GM12878 (cell line): ENCODE measurements at regions not wholly inside any gene's neighbourhood (a gene's known extent, or its start where the extent isn't known, plus 50 kb on each side); places are given as distances from the start of the nearest gene placed in this dataset.

Experiments used
- ATAC-seq: fragments of 200-7000 bp; cut with Tn5 transposase; 3 replicates; pipeline ENCODE4 v1.9.1; 2020; ENCODE audit warnings: mild to moderate bottlenecking, moderate library complexity
- BruUV-seq: library from RNA; stranded (reverse); fragments of 400-500 nt; replicated peaks from 2 replicates; lab custom pipeline; 2021; lab: Mats Ljungman, UMichigan
- CTCF ChIA-PET: fragments of 300-600 bp; sonication (Branson Sonifier 250); formaldehyde crosslinking; extraction: SDS; loops from one replicate; lab custom pipeline; 2021; ENCODE audit warnings: inconsistent platforms; lab: Yijun Ruan, JAX
- POLR2A ChIA-PET: fragments of 350-600 bp; formaldehyde crosslinking; extraction: SDS; loops from one replicate; lab custom pipeline; 2021; ENCODE audit warnings: inconsistent platforms; lab: Charles Lee
- RAD21 ChIA-PET: fragments of 300-600 bp; sonication (Branson Sonifier 250); formaldehyde crosslinking; loops from one replicate; lab custom pipeline; 2023; ENCODE audit warnings: antibody characterized with exemption; ENCODE audit not compliant: unreplicated experiment; lab: Charles Lee
- SMC1A ChIA-PET: fragments of 300-600 bp; sonication (Branson Sonifier 250); formaldehyde crosslinking; loops from one replicate; lab custom pipeline; 2023; ENCODE audit not compliant: unreplicated experiment, uncharacterized antibody; lab: Charles Lee
- DNase-seq: peaks from one replicate; pipeline ENCODE4 v3.0.0-alpha.2; 2011; ENCODE audit warnings: low read depth, low spot score
- FAIRE-seq: peaks from 3 replicates; lab custom pipeline; 2011; peaks lifted over from hg19 to GRCh38; lab: Jason Lieb, UNC
- H2AFZ ChIP-seq: 2 replicates; pipeline ENCODE4 v1.6.0; 2011; ENCODE audit warnings: low read depth, low read length, control low read depth; ENCODE audit not compliant: control insufficient read depth
- H3K27ac ChIP-seq: 2 replicates; pipeline ENCODE4 v1.5.1; 2011; ENCODE audit warnings: control low read depth; ENCODE audit not compliant: control insufficient read depth, insufficient read depth
- H3K27me3 ChIP-seq, 2 experiments: replicated peaks in 1 of 2; 2 replicates each; pipeline versions ENCODE4 v1.6.0 to v1.6.1; 2011; ENCODE audit warnings: low read length in 1 of 2; ENCODE audit not compliant: control insufficient read depth in 2 of 2, insufficient read depth in 2 of 2
- H3K36me3 ChIP-seq, 2 experiments: 2 replicates each; pipeline ENCODE4 v1.5.1; 2011; ENCODE audit warnings: low read length in 1 of 2; ENCODE audit not compliant: control insufficient read depth in 2 of 2, insufficient read depth in 2 of 2
- H3K4me1 ChIP-seq: 2 replicates; pipeline ENCODE4 v1.6.1; 2011; ENCODE audit warnings: mild to moderate bottlenecking, low read length, moderate library complexity, mixed read lengths; ENCODE audit not compliant: control insufficient read depth, insufficient read depth
- H3K4me2 ChIP-seq: 2 replicates; pipeline ENCODE4 v1.6.0; 2011; ENCODE audit warnings: control low read depth; ENCODE audit not compliant: control insufficient read depth, insufficient read depth
- H3K4me3 ChIP-seq: fragments of 200-600 bp; sonication (generic); 2 replicates; pipeline ENCODE4 v1.5.1; 2016
- H3K79me2 ChIP-seq: 2 replicates; pipeline ENCODE4 v1.6.0; 2011; ENCODE audit warnings: low read length; ENCODE audit not compliant: control insufficient read depth, insufficient read depth
- H3K9ac ChIP-seq: 2 replicates; pipeline ENCODE4 v1.8.0; 2011; ENCODE audit warnings: low read length, control low read depth, mixed read lengths; ENCODE audit not compliant: control insufficient read depth, insufficient read depth
- H3K9me3 ChIP-seq: replicated peaks from 3 replicates; pipeline ENCODE4 v1.5.1; 2011; ENCODE audit warnings: mild to moderate bottlenecking, low read length; ENCODE audit not compliant: control insufficient read depth, insufficient read depth
- H4K20me1 ChIP-seq: 2 replicates; pipeline ENCODE4 v1.6.0; 2011; ENCODE audit not compliant: control insufficient read depth, insufficient read depth
- BCL11A ChIP-seq: IDR thresholded peaks from 2 replicates; pipeline ENCODE4 v1.6.1; 2011; ENCODE audit warnings: low read depth, low read length
- BRCA1 ChIP-seq: IDR thresholded peaks from 2 replicates; pipeline ENCODE4 v1.6.1; 2011; ENCODE audit warnings: low read depth, low read length, improper control_type of control experiment
- CHD2 ChIP-seq: IDR thresholded peaks from 2 replicates; pipeline ENCODE4 v1.6.1; 2011; ENCODE audit warnings: low read depth, low read length, improper control_type of control experiment, borderline replicate concordance
- CREM ChIP-seq: IDR thresholded peaks from 2 replicates; pipeline ENCODE4 v1.6.1; 2014; ENCODE audit warnings: antibody characterized with exemption, low read depth
- HCFC1 ChIP-seq: fragments of 150-350 bp; IDR thresholded peaks from 2 replicates; pipeline ENCODE4 v1.6.1; 2014; ENCODE audit warnings: low read length
- HDAC2 ChIP-seq: fragments of 200-600 bp; sonication (generic); IDR thresholded peaks from 2 replicates; pipeline ENCODE4 v1.6.1; 2017
- KLF5 ChIP-seq: fragments of 450-650 bp; IDR thresholded peaks from 2 replicates; pipeline ENCODE4 v1.6.1; 2014; ENCODE audit warnings: mild to moderate bottlenecking; ENCODE audit not compliant: partially characterized antibody
- MYB ChIP-seq: fragments of 150-350 bp; IDR thresholded peaks from 2 replicates; pipeline ENCODE4 v1.6.1; 2014; ENCODE audit warnings: mild to moderate bottlenecking, low read depth, low read length, borderline replicate concordance
- NFYB ChIP-seq: IDR thresholded peaks from 2 replicates; pipeline ENCODE4 v1.6.1; 2011; ENCODE audit warnings: low read depth, mild to moderate bottlenecking, low read length, improper control_type of control experiment, moderate library complexity; ENCODE audit not compliant: insufficient read depth
- PML ChIP-seq: IDR thresholded peaks from 2 replicates; pipeline ENCODE4 v1.6.1; 2012; ENCODE audit warnings: low read length, inconsistent platforms
- RCOR1 ChIP-seq: conservative IDR thresholded peaks from 2 replicates; pipeline ENCODE4 v1.6.1; 2012; ENCODE audit warnings: low read depth, low read length, improper control_type of control experiment
- SIN3A ChIP-seq: IDR thresholded peaks from 2 replicates; pipeline ENCODE4 v1.6.1; 2012; ENCODE audit warnings: low read depth, low read length, improper control_type of control experiment
- SPI1 ChIP-seq: IDR thresholded peaks from 2 replicates; pipeline ENCODE4 v1.6.1; 2011; ENCODE audit warnings: low read depth, mild to moderate bottlenecking, low read length, moderate library complexity, borderline replicate concordance; ENCODE audit not compliant: insufficient read depth
- STAT3 ChIP-seq: IDR thresholded peaks from 2 replicates; pipeline ENCODE4 v1.6.1; 2011; ENCODE audit warnings: low read depth, low read length, improper control_type of control experiment
- TBL1XR1 ChIP-seq: IDR thresholded peaks from 2 replicates; pipeline ENCODE4 v1.6.1; 2012; ENCODE audit warnings: low read depth, low read length, improper control_type of control experiment
- WGBS: methylation state at CpG from one replicate; pipeline ENCODE4 v1.1.6; 2016; ENCODE audit warnings: low lambda C conversion rate; ENCODE audit not compliant: insufficient replicate concordance, insufficient coverage; ENCODE audit errors: missing lambda C conversion rate; 5-methylcytosine and 5-hydroxymethylcytosine counted together
- in situ Hi-C: fragments of 300-500 bp; cut with MboI; formaldehyde crosslinking; loops from 9 replicates; pipeline ENCODE4 v1.14.3; 2018; ENCODE audit warnings: mixed read lengths
- intact Hi-C: fragments of 100-400 bp; cut with micrococcal nuclease; formaldehyde crosslinking; loops from one replicate; pipeline ENCODE4 v1.14.2; 2022; ENCODE audit not compliant: unreplicated experiment
- TF ChIP-seq, protein P1 (sequence below): fragments of 450-650 bp; IDR thresholded peaks from 2 replicates; pipeline ENCODE4 v1.6.1; 2018; ENCODE audit warnings: borderline replicate concordance, mild to moderate bottlenecking; ENCODE audit not compliant: partially characterized antibody
- TF ChIP-seq, protein P2 (sequence below): IDR thresholded peaks from 2 replicates; pipeline ENCODE4 v1.6.1; 2011; ENCODE audit warnings: mild to moderate bottlenecking, low read depth, low read length, moderate library complexity; ENCODE audit not compliant: insufficient replicate concordance
- TF ChIP-seq, protein P3 (sequence below): fragments of 450-650 bp; IDR thresholded peaks from 2 replicates; pipeline ENCODE4 v1.6.1; 2017; ENCODE audit warnings: mild to moderate bottlenecking, moderate library complexity

DNA sequence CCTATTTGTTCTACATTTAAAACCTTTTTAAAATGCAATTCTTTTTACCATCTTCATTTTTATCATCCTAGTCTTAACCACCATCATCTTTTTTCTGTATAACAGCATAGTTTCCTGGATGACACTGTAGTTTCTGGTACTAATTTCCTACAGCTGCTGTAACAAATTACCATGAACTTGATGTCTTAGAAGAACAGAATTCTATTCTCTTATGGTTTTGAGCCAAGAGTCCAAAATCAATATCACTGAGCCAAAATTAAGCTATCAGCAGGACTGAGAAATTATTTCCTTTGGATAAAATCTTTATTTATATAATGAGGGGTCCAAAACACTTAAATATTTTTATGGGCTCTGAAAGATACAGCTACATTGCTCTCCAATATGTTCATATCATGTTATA, 539.3 kb downstream of the METTL4 start (continued):
- TF ChIP-seq, protein P1, sequence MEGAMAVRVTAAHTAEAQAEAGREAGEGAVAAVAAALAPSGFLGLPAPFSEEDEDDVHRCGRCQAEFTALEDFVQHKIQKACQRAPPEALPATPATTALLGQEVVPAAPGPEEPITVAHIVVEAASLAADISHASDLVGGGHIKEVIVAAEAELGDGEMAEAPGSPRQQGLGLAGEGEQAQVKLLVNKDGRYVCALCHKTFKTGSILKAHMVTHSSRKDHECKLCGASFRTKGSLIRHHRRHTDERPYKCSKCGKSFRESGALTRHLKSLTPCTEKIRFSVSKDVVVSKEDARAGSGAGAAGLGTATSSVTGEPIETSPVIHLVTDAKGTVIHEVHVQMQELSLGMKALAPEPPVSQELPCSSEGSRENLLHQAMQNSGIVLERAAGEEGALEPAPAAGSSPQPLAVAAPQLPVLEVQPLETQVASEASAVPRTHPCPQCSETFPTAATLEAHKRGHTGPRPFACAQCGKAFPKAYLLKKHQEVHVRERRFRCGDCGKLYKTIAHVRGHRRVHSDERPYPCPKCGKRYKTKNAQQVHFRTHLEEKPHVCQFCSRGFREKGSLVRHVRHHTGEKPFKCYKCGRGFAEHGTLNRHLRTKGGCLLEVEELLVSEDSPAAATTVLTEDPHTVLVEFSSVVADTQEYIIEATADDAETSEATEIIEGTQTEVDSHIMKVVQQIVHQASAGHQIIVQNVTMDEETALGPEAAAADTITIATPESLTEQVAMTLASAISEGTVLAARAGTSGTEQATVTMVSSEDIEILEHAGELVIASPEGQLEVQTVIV = no peak
- TF ChIP-seq, protein P2, sequence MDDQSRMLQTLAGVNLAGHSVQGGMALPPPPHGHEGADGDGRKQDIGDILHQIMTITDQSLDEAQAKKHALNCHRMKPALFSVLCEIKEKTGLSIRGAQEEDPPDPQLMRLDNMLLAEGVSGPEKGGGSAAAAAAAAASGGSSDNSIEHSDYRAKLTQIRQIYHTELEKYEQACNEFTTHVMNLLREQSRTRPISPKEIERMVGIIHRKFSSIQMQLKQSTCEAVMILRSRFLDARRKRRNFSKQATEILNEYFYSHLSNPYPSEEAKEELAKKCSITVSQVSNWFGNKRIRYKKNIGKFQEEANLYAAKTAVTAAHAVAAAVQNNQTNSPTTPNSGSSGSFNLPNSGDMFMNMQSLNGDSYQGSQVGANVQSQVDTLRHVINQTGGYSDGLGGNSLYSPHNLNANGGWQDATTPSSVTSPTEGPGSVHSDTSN = no peak
- no peak for TF ChIP-seq CHD2
- TF ChIP-seq, all 136 proteins: peak for 0

DNA sequence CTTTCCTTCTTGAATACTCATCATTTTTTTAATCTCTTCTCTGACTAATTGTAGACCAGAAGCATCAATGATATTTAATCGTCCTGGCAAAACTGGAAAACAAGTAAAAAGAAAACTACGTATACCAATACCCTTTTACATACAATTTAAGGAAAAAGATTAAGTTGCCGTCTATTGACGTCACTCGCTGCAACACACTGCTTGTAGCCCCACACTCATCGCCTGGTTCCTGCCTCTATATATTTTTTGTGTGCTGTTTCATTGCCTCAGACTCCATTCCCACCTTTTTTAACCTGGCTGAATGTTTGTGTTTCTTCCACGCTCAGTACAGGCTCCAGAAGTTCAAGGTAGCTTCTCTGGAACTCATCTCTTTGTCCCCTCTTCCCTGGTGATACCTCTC, 536.2 kb downstream of the METTL4 start:
- Histone ChIP-seq H3K4me2 (no peak overlapping the region), H3K4me1 (no peaks in the 10 kb centered on the region), H3K4me3 (no peak overlapping the region), H3K9ac (no peak overlapping the region), H4K20me1 (no peaks in the 10 kb centered on the region), H3K36me3 (no peaks in the 10 kb centered on the region), H3K27me3 (no peaks in the 10 kb centered on the region), H3K9me3 (no peaks in the 10 kb centered on the region), H3K79me2 (no peaks in the 10 kb centered on the region), H3K27ac (no peak overlapping the region), H2AFZ (no peak overlapping the region)
- SMC1A ChIA-PET = no interaction called here
- in situ Hi-C loops (no loop called here), intact Hi-C loops (no loop called here)
- FAIRE-seq (no peak), ATAC-seq (no peak), DNase-seq (no peak)
- RAD21 ChIA-PET = no interaction called here
- BruUV-seq = no TSS peak
- CTCF ChIA-PET = no interaction called here
- POLR2A ChIA-PET = no interaction called here
- WGBS = 49% methylated on average over 7 of the region's 7 CpGs
- TF ChIP-seq NFYB = no peak
- TF ChIP-seq STAT3 = no peak
- no peak for TF ChIP-seq BRCA1
- TF ChIP-seq PML = no peak
- no peak for TF ChIP-seq HCFC1
- no peak for TF ChIP-seq BCL11A
- no peak for TF ChIP-seq TBL1XR1
- no peak for TF ChIP-seq MYB
- no peak for TF ChIP-seq SPI1
- TF ChIP-seq RCOR1 = no peak
- no peak for TF ChIP-seq KLF5
- no peak for TF ChIP-seq SIN3A
- TF ChIP-seq, protein P3, sequence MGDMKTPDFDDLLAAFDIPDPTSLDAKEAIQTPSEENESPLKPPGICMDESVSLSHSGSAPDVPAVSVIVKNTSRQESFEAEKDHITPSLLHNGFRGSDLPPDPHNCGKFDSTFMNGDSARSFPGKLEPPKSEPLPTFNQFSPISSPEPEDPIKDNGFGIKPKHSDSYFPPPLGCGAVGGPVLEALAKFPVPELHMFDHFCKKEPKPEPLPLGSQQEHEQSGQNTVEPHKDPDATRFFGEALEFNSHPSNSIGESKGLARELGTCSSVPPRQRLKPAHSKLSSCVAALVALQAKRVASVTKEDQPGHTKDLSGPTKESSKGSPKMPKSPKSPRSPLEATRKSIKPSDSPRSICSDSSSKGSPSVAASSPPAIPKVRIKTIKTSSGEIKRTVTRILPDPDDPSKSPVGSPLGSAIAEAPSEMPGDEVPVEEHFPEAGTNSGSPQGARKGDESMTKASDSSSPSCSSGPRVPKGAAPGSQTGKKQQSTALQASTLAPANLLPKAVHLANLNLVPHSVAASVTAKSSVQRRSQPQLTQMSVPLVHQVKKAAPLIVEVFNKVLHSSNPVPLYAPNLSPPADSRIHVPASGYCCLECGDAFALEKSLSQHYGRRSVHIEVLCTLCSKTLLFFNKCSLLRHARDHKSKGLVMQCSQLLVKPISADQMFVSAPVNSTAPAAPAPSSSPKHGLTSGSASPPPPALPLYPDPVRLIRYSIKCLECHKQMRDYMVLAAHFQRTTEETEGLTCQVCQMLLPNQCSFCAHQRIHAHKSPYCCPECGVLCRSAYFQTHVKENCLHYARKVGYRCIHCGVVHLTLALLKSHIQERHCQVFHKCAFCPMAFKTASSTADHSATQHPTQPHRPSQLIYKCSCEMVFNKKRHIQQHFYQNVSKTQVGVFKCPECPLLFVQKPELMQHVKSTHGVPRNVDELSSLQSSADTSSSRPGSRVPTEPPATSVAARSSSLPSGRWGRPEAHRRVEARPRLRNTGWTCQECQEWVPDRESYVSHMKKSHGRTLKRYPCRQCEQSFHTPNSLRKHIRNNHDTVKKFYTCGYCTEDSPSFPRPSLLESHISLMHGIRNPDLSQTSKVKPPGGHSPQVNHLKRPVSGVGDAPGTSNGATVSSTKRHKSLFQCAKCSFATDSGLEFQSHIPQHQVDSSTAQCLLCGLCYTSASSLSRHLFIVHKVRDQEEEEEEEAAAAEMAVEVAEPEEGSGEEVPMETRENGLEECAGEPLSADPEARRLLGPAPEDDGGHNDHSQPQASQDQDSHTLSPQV = no peak
- no peak for TF ChIP-seq HDAC2
- no peak for TF ChIP-seq CREM
